ENCODE measurements at regions not wholly inside any gene's neighbourhood (a gene's known extent, or its start where the extent isn't known, plus 50 kb on each side); places are given as distances from the start of the nearest gene placed in this dataset.

DNA sequence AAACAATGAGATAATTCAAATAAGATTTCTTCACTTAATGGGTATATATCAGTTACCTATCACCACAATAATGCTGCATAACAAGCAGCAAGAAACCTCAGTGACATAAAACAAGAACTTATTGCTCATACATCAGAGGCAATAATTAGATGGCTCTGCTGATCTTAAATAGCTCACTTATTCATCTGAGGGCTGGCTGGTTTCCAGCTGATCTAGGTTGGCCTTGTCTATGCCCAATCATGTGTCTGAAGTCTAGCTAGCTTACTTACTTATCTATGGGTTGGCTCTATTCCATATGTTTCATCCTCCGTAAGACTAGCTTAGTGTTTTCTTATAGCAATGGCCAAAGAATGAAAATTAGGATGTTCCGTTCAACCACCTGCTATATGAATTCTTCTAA, 109.4 kb upstream of the AGTR1 start:
- no peaks in the 10 kb centered on the region for H3K9me3 ChIP-seq (ENCODE audit: control insufficient read depth, insufficient read depth, low read length)
- H3F3A ChIP-seq (ENCODE audit: control insufficient read depth, insufficient read depth): no peaks in the 10 kb centered on the region
- no peaks in the 10 kb centered on the region for H3K4me1 ChIP-seq (ENCODE audit: control insufficient read depth, low read length)

GRCh38 chr3:148591525-148591924, 106.2 kb upstream of the AGTR1 start:
- no peaks in the 10 kb centered on the region for H3K27me3 ChIP-seq (ENCODE audit: control insufficient read depth, low read length)
- H3K9me2 ChIP-seq (replicated peaks; ENCODE audit: control insufficient read depth, low read length): no peaks in the 10 kb centered on the region
- no peaks in the 10 kb centered on the region for H3K36me3 ChIP-seq (ENCODE audit: control insufficient read depth, low read length)
- no peaks in the 10 kb centered on the region for H3F3A ChIP-seq (ENCODE audit: control insufficient read depth, insufficient read depth)
- H3K4me2 ChIP-seq (ENCODE audit: low read length): no peak overlapping the region
- no peak overlapping the region for H3K4me3 ChIP-seq (ENCODE audit: low read length)
- no peaks in the 10 kb centered on the region for H3K9me3 ChIP-seq (ENCODE audit: control insufficient read depth, insufficient read depth, low read length)
- TF ChIP-seq, protein P1, sequence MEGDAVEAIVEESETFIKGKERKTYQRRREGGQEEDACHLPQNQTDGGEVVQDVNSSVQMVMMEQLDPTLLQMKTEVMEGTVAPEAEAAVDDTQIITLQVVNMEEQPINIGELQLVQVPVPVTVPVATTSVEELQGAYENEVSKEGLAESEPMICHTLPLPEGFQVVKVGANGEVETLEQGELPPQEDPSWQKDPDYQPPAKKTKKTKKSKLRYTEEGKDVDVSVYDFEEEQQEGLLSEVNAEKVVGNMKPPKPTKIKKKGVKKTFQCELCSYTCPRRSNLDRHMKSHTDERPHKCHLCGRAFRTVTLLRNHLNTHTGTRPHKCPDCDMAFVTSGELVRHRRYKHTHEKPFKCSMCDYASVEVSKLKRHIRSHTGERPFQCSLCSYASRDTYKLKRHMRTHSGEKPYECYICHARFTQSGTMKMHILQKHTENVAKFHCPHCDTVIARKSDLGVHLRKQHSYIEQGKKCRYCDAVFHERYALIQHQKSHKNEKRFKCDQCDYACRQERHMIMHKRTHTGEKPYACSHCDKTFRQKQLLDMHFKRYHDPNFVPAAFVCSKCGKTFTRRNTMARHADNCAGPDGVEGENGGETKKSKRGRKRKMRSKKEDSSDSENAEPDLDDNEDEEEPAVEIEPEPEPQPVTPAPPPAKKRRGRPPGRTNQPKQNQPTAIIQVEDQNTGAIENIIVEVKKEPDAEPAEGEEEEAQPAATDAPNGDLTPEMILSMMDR (IDR thresholded peaks at IDR 0.05; ENCODE audit: low read depth, low read length, poor library complexity, severe bottlenecking): no peak
- TF ChIP-seq EZH2phosphoT487 (IDR thresholded peaks at IDR 0.05; ENCODE audit: borderline replicate concordance, low read length): no peak
- H3K27ac ChIP-seq (ENCODE audit: low read depth, low read length): no peak overlapping the region
- no peaks in the 10 kb centered on the region for H4K20me1 ChIP-seq (ENCODE audit: control insufficient read depth, insufficient read depth, low read depth, low read length)
- no peaks in the 10 kb centered on the region for H3K79me2 ChIP-seq (ENCODE audit: control insufficient read depth, low read length)
- H3K4me1 ChIP-seq (ENCODE audit: control insufficient read depth, low read length): no peaks in the 10 kb centered on the region

More for the DNA sequence above, 109.4 kb upstream of the AGTR1 start:
- H3K27ac ChIP-seq (ENCODE audit: low read depth, low read length): no peak overlapping the region
- no peaks in the 10 kb centered on the region for H3K9me2 ChIP-seq (replicated peaks; ENCODE audit: control insufficient read depth, low read length)
- H3K4me3 ChIP-seq (ENCODE audit: low read length): no peak overlapping the region
- no peaks in the 10 kb centered on the region for H3K36me3 ChIP-seq (ENCODE audit: control insufficient read depth, low read length)
- H3K79me2 ChIP-seq (ENCODE audit: control insufficient read depth, low read length): no peaks in the 10 kb centered on the region
- H3K4me2 ChIP-seq (ENCODE audit: low read length): no peak overlapping the region
- TF ChIP-seq, protein P1 (IDR thresholded peaks at IDR 0.05; ENCODE audit: low read depth, low read length, poor library complexity, severe bottlenecking): no peak
- TF ChIP-seq EZH2phosphoT487 (IDR thresholded peaks at IDR 0.05; ENCODE audit: borderline replicate concordance, low read length): no peak
- H4K20me1 ChIP-seq (ENCODE audit: control insufficient read depth, insufficient read depth, low read depth, low read length): no peaks in the 10 kb centered on the region
- no peaks in the 10 kb centered on the region for H3K27me3 ChIP-seq (ENCODE audit: control insufficient read depth, low read length)

- H3K36me3 ChIP-seq (ENCODE audit: control insufficient read depth, low read length): no peaks in the 10 kb centered on the region
- H3K79me2 ChIP-seq (ENCODE audit: control insufficient read depth, low read length): no peaks in the 10 kb centered on the region
- H3K9me3 ChIP-seq (ENCODE audit: control insufficient read depth, insufficient read depth, low read length): no peaks in the 10 kb centered on the region
- no peaks in the 10 kb centered on the region for H3K9me2 ChIP-seq (replicated peaks; ENCODE audit: control insufficient read depth, low read length)
- H3K27ac ChIP-seq (ENCODE audit: low read depth, low read length): no peak overlapping the region
- H4K20me1 ChIP-seq (ENCODE audit: control insufficient read depth, insufficient read depth, low read depth, low read length): no peaks in the 10 kb centered on the region
- H3K4me3 ChIP-seq (ENCODE audit: low read length): no peak overlapping the region
- no peaks in the 10 kb centered on the region for H3K27me3 ChIP-seq (ENCODE audit: control insufficient read depth, low read length)
- no peaks in the 10 kb centered on the region for H3K4me1 ChIP-seq (ENCODE audit: control insufficient read depth, low read length)
- no peak overlapping the region for H3K4me2 ChIP-seq (ENCODE audit: low read length)
- no peaks in the 10 kb centered on the region for H3F3A ChIP-seq (ENCODE audit: control insufficient read depth, insufficient read depth)
- TF ChIP-seq, protein P1 (IDR thresholded peaks at IDR 0.05; ENCODE audit: low read depth, low read length, poor library complexity, severe bottlenecking): no peak
- no peak for TF ChIP-seq EZH2phosphoT487 (IDR thresholded peaks at IDR 0.05; ENCODE audit: borderline replicate concordance, low read length)
Observed at GRCh38 chr3:148598619-148599018, 99.1 kb upstream of the AGTR1 start.

DNA sequence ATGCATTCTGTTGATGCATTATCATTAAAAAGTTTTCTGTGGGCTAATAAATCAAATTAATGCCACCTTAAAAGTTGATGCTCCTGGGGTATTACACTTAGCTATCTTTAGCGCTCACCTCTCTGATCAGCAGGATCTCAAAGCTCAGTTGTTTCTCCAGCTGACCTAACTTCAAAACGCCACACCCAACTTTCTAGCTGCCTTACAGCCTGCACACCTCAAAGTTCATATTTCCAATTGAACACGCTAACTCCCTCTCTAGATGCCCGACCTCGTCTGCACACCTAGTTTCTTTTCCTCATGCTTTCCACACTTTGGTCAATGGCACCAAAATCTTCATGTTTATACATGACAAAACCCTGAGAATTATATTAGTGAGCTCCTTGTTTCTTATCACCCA, 98.2 kb upstream of the AGTR1 start:
- Histone ChIP-seq H3K4me3 (ENCODE audit: low read length) (no peak overlapping the region), H3K4me2 (ENCODE audit: low read length) (no peak overlapping the region), H3K36me3 (ENCODE audit: control insufficient read depth, low read length) (no peaks in the 10 kb centered on the region), H4K20me1 (ENCODE audit: control insufficient read depth, insufficient read depth, low read depth, low read length) (no peaks in the 10 kb centered on the region), H3K27me3 (ENCODE audit: control insufficient read depth, low read length) (no peaks in the 10 kb centered on the region), H3F3A (ENCODE audit: control insufficient read depth, insufficient read depth) (no peaks in the 10 kb centered on the region), H3K9me2 (replicated peaks; ENCODE audit: control insufficient read depth, low read length) (no peaks in the 10 kb centered on the region), H3K4me1 (ENCODE audit: control insufficient read depth, low read length) (no peaks in the 10 kb centered on the region), H3K27ac (ENCODE audit: low read depth, low read length) (no peak overlapping the region), H3K9me3 (ENCODE audit: control insufficient read depth, insufficient read depth, low read length) (no peaks in the 10 kb centered on the region), H3K79me2 (ENCODE audit: control insufficient read depth, low read length) (no peaks in the 10 kb centered on the region)
- TF ChIP-seq, protein P1 (IDR thresholded peaks at IDR 0.05; ENCODE audit: low read depth, low read length, poor library complexity, severe bottlenecking): no peak
- TF ChIP-seq EZH2phosphoT487 (IDR thresholded peaks at IDR 0.05; ENCODE audit: borderline replicate concordance, low read length): no peak
